ENCODE measurements at regions not wholly inside any gene's neighbourhood (a gene's known extent, or its start where the extent isn't known, plus 50 kb on each side); places are given as distances from the start of the nearest gene placed in this dataset.

GRCh38 chr10:125396676-125397075, 236.3 kb upstream of the CTBP2 start:
- TF ChIP-seq POLR2A (IDR thresholded peaks at IDR 0.05), result no peak
- no peak for TF ChIP-seq CTCF (IDR thresholded peaks at IDR 0.05)
